K562 (cell line): ENCODE measurements at regions not wholly inside any gene's neighbourhood (a gene's known extent, or its start where the extent isn't known, plus 50 kb on each side); places are given as distances from the start of the nearest gene placed in this dataset.

ENCODE experiments used
- HMG20B ChIP-seq: fragments of 250-450 bp; sonication (Bioruptor Pico); IDR thresholded peaks from 2 replicates; pipeline ENCODE4 v1.5.0; 2021; ENCODE audit warnings: mild to moderate bottlenecking
- MYBL2 ChIP-seq, 2 experiments: fragments of 450-650 bp in 1 of 2; sonication (generic) in 1 of 2; formaldehyde crosslinking in 1 of 2; IDR thresholded peaks; 2 replicates each; pipeline versions ENCODE4 v1.6.1 to v1.8.1; 2017 to 2022; ENCODE audit warnings: borderline replicate concordance in 1 of 2, inconsistent platforms in 1 of 2, low read depth in 1 of 2, mild to moderate bottlenecking in 1 of 2, missing genetic modification reagents in 1 of 2, moderate library complexity in 1 of 2
- ZNF23 ChIP-seq: fragments of 250-450 bp; sonication (Bioruptor Pico); IDR thresholded peaks from 2 replicates; pipeline ENCODE4 v1.4.0; 2020; ENCODE audit warnings: mild to moderate bottlenecking
- TF ChIP-seq, protein P1 (sequence below): fragments of 250-450 bp; sonication (Bioruptor Pico); IDR thresholded peaks from 2 replicates; pipeline ENCODE4 v1.8.0; 2021; ENCODE audit warnings: borderline replicate concordance, mild to moderate bottlenecking, moderate library complexity; ENCODE audit not compliant: poor library complexity, severe bottlenecking

DNA sequence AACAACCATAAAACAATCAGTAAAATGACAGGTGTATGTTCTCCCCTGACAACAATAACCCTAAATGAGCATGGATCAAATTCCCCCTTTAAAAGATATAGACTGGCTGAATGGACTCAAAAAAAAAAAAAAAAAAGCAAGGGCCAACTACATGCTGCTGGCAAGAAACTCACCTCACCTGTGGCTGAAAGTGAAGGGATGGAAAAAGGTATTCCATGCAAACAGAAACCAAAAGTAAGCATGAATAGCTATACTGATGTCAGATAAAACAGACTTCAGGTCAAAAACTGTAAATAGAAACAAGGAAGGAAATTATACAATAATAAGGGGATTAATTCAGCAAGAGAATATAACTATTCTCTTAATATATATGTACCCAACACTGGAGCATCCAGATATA lies 54.2 kb upstream of the SSBP2 start:
- TF ChIP-seq MYBL2 (IDR thresholded peaks at IDR 0.05; ENCODE audit: low read depth) (no peak), MYBL2 (CRISPR knock-in tag; IDR thresholded peaks at IDR 0.05; ENCODE audit: borderline replicate concordance) (no peak), ZNF23 (CRISPR knock-in tag) (no peak), HMG20B (CRISPR knock-in tag) (no peak)
- TF ChIP-seq, protein P1, sequence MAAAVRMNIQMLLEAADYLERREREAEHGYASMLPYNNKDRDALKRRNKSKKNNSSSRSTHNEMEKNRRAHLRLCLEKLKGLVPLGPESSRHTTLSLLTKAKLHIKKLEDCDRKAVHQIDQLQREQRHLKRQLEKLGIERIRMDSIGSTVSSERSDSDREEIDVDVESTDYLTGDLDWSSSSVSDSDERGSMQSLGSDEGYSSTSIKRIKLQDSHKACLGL (CRISPR knock-in tag), result no peak
